ENCODE measurements at regions not wholly inside any gene's neighbourhood (a gene's known extent, or its start where the extent isn't known, plus 50 kb on each side); places are given as distances from the start of the nearest gene placed in this dataset.
"Not testable (repeated sequence)": the region's sequence is repeated elsewhere in the genome, so short reads cannot be mapped to it uniquely, and the experiment has no call there.

DNA sequence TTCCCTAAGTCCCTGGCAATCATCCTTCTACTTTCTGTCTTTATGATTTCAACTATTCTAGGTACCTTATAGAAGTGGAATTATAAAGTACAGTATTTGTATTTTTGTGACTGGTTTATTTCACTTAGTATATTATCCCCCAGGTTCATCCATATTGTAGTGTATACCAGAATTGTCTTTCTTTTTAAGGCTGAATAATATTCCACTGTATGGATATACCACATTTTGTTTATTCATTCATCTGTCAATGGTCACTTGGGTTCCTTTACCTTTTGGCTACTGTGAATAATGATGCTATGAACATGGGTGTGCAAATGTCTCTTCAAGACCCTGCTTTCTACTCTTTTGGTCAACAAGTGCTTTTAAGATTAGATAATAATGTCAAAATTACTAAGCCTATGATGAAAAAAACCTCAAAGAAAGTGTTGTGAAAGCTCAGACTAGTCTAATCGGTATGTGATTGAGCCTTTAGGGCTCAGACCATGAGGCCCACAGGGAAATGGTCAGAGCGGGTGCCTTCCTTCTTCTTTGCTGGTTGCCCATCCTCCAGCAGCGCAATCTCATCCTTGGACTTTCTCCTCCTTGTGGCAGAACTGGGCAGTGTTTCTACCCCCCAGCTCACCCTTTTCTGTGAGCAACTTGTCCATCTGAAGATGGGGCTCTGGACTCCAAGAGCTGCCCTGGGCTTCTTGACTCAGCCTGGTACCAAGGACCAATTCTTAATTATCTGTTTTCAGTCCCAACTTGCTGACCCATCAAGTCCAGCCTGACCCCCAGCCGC, 105.4 kb downstream of the TTC8 start:
- no peak for DNase-seq

DNA sequence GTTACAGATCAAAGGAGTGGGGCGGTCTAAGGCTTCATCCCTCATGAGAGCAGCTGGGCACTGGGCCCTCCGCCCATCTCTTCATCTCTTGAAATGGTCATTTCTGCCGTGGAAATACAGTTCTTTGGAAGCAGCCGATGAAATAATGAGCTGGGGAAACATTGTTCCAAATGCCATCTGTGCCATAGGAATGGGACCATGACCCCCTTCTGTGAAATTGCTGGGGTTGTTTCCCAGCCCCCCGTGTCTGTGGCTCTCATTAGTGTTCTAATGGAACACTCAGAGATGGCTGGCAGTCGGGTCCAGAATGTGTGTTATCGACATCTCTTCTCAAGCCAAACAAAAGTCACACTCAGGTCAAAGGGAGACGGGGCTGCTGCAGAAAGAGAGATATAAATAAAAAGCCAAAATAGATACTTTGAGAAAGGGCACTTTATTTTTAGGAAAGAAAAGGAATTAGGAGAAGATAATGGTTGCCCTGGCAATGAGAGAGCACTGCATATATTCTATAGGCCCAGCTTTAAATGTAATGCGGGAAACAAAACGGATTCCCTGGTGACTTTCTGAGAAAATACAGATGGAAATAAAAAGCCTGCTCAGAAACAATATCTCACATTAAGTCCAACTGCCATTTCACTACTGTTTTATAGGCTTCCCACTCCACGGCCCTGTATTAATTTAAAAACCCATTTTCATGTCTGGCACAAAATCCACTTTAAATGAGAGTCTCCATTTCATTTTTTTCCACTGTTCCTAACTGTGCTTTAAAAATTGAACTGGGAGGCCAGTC, 107.1 kb downstream of the TTC8 start:
- DNase-seq: peak; percentile 88

DNA sequence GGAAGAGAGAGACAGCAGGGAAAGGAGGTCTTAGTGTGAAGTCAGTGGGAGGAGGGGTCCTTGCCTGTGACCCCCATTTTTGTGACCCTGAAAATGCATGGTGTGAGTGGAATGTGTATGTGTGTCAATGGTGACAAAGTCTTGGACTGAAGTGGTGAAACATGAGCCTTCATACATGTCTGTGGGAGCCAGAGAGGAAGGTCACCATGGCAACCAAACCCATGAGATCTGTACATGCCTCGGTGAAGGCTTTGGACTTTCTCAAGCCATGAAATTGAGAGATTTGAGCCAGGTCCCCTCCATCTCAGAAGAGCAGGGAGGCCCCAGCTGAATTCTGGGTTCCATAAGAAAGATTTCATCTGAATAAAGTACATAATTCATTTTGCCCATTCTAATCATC, 108.7 kb downstream of the TTC8 start:
- peak; percentile 88 for DNase-seq

DNA sequence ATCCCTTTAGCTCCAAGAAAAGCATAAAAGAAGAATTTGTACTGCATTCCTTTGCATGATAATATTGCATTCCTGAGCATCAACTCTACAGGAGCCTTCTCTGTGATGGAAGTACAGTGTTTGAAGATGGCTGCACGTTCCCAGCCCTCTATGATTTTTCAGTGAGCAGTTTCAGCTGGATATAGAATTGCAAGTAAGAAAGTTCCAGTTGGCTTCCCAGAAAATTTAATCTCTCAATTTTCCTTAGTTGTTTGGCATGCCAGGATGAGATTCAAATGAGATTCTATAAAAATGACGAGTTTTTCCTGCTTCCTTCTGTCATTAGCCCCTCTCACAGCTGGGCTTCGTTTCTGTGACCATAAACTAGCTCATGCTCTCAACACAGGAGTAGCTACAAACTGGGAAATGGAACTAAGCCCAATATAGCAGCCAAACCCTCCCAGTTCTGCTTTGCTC, 109.9 kb downstream of the TTC8 start:
- DNase-seq: peak; percentile 85

- DNase-seq: no peak
These were observed 110.6 kb downstream of the TTC8 start for GRCh38 chr14:88935083-88935482.

- DNase-seq: no peak
These were observed 113.3 kb downstream of the TTC8 start for GRCh38 chr14:88937706-88938105.

GRCh38 chr14:88940671-88941070, 116.2 kb downstream of the TTC8 start:
- no peak for DNase-seq

GRCh38 chr14:88941414-88941813, 117.0 kb downstream of the TTC8 start:
- DNase-seq: no peak

GRCh38 chr14:88947646-88948598, 123.5 kb downstream of the TTC8 start:
- no peak for DNase-seq

GRCh38 chr14:88950069-88950468, 125.6 kb downstream of the TTC8 start:
- DNase-seq: no peak

- no peak for DNase-seq
These were observed 126.9 kb downstream of the TTC8 start for GRCh38 chr14:88951370-88951769.

DNA sequence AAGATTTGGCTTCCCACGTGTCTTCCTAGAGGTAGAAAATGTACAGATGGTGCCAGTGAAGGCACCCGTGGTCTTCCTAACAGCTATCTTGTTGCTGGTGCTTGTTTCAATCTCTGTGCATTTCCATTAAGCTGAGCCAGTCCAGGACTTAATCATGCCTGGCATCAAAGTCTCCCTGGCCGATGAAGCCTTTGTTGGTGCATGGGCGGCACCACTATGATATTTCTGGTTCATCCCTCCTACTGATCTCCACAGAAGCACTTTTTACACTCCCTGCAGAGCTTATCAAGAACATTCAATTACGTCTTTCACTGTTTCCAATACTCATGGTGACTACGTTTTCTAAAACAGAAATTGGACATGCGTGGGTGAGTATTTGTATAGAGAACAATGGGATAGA, 128.4 kb downstream of the TTC8 start:
- no peak for DNase-seq

GRCh38 chr14:88955455-88955854, 131.0 kb downstream of the TTC8 start:
- peak; percentile 25 for DNase-seq

DNA sequence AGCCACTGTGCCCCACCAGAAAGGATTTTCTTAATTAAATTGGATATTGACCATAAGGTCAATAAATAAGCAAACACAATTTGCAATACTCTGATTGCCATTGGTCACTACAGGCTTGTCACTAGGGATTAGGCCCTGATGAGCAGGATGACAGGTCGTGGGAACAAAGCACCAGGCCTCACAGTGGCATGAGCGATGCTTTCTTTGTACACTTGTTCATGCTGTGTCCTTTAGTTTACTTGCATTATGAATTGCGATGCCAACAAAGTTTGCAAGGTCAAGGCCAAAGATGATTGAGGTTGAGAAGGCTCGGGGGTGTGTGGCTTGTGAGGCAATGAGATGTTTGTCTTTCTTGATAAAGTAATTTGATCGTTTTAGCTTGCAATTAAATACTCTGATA, 136.0 kb downstream of the TTC8 start:
- no peak for DNase-seq

DNA sequence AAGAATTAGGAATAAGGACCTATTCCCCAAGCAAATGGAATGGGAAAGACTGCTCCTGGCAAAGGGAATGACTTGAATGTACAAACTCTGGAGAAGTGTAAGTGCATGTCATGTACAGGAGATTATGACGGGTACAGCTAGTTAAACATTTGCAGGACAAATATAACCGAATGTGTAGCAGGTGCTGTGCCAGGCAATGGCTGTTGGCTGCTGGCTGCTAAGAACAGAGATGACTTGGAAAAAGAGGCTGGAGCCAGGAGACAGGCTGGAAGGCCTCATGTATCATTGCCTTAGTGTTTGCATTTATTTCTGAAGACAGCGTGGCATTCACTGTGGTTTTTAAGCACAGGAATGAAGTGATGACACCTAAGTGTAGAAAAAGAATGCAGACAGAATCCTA, 136.8 kb downstream of the TTC8 start:
- DNase-seq: peak; percentile 23

GRCh38 chr14:88962356-88962755, 137.9 kb downstream of the TTC8 start:
- no peak for DNase-seq

GRCh38 chr14:88967299-88967698, 142.8 kb downstream of the TTC8 start:
- DNase-seq: no peak

DNA sequence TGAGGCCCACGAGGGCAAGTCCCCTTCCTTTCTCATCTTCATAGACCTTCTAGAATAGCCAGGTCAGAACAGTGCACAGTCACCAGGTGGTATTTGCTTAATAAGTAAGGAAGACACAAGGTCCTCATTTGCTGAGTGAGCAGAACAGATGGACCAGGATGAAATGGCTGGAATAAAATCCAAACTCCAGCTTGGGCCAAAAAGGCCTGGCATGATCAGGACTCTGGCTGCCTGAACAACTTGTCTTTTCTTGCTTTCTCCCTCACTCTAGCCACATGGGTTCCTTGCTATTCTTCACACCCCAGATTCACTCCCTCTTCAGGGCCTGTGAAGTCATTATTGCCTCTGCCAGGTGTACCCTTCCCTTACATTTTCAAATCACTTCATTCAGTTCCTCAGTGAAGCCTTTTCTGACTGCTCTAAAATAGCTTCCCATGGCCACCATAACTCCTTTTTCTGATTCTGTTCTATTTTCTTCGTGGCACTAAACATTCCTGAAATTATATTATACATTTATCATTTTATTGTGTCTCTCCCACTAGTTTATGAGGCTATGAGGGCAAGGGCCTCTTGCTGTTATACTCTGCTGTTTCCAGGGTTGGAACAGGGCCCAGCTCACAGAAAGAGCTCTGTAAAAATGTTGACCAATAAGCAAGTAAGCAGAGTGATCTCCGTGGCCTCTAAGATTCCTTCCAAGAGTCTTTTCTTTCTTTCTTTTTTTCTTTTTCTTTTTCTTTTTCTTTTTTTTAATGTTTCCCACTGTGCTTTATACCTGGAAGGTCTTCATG, 150.8 kb downstream of the TTC8 start:
- no peak for DNase-seq

DNA sequence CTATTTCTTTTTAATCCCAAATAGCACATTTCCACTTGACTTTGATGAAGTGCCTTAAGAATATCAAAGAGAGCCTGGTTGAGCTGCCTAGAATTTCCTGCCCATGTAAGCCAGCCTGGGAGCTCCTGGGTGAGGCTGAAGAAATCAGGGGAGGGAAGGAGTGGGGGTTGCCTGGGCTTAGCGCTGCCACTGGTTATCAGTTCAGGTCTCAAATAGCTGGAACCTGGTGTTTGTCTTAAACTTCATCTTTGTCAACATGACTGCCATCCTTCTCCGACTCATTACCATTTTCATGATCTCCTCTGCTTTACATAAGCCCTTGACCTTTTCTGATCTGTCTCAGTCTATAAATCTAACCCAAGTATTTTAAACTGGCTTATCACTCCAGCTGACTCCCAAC, 151.5 kb downstream of the TTC8 start:
- no peak for DNase-seq

GRCh38 chr14:88980907-88981306, 156.5 kb downstream of the TTC8 start:
- not testable (repeated sequence) for DNase-seq

GRCh38 chr14:88981948-88982347, 157.5 kb downstream of the TTC8 start:
- no peak for DNase-seq

GRCh38 chr14:88983755-88984154, 159.3 kb downstream of the TTC8 start:
- no peak for DNase-seq
